MCF 10A (cell line): ENCODE measurements at regions not wholly inside any gene's neighbourhood (a gene's known extent, or its start where the extent isn't known, plus 50 kb on each side); places are given as distances from the start of the nearest gene placed in this dataset.

Source experiments
- BruUV-seq: library from RNA; stranded (reverse); fragments of 400-500 nt; replicated peaks from 2 replicates; lab custom pipeline; 2021; lab: Mats Ljungman, UMichigan
- CTCF ChIA-PET: fragments of 300-600 bp; sonication (Branson Sonifier 250); formaldehyde crosslinking; extraction: SDS; loops from one replicate; lab custom pipeline; 2021; ENCODE audit warnings: antibody characterized with exemption, inconsistent platforms; lab: Yijun Ruan, JAX
- POLR2A ChIA-PET: fragments of 300-600, 350-650 bp; sonication (Branson Sonifier 250); formaldehyde crosslinking; extraction: SDS; loops from one replicate; lab custom pipeline; 2020; ENCODE audit warnings: antibody characterized with exemption, inconsistent platforms; lab: Yijun Ruan, JAX
- DNase-seq: peaks from one replicate; pipeline ENCODE4 v3.0.0-alpha.2; 2018; ENCODE audit not compliant: unreplicated experiment
- H3K27ac Mint-ChIP-seq: one replicate; pipeline ENCODE4 v1.8.0; 2022; ENCODE audit warnings: mild to moderate bottlenecking, low read depth, mixed read lengths; ENCODE audit not compliant: unreplicated experiment
- H3K27me3 Mint-ChIP-seq: one replicate; pipeline ENCODE4 v1.8.0; 2022; ENCODE audit warnings: mixed read lengths; ENCODE audit not compliant: insufficient read depth, unreplicated experiment
- H3K36me3 Mint-ChIP-seq: one replicate; pipeline ENCODE4 v1.8.0; 2022; ENCODE audit warnings: mild to moderate bottlenecking, moderate library complexity, mixed read lengths; ENCODE audit not compliant: insufficient read depth, unreplicated experiment
- H3K4me1 Mint-ChIP-seq: one replicate; pipeline ENCODE4 v1.8.0; 2022; ENCODE audit warnings: mixed read lengths; ENCODE audit not compliant: insufficient read depth, unreplicated experiment
- H3K4me3 Mint-ChIP-seq: one replicate; pipeline ENCODE4 v1.8.0; 2022; ENCODE audit warnings: mild to moderate bottlenecking, moderate library complexity, mixed read lengths; ENCODE audit not compliant: unreplicated experiment
- H3K9me3 Mint-ChIP-seq: one replicate; pipeline ENCODE4 v1.8.0; 2022; ENCODE audit warnings: mixed read lengths; ENCODE audit not compliant: unreplicated experiment
- CTCF ChIP-seq: fragments of 200-600 bp; IDR thresholded peaks from one replicate; pipeline ENCODE4 v1.8.0; 2022; ENCODE audit warnings: antibody characterized with exemption, mild to moderate bottlenecking; ENCODE audit not compliant: unreplicated experiment
- intact Hi-C: fragments of 100-400 bp; cut with micrococcal nuclease; formaldehyde crosslinking; loops from 2 replicates; pipeline ENCODE4 v1.14.1; 2022

- Mint-ChIP-seq H3K27ac (no peak overlapping the region), H3K9me3 (no peaks in the 10 kb centered on the region), H3K27me3 (no peaks in the 10 kb centered on the region), H3K4me1 (peaks cover 13% of the 10 kb centered on the region), H3K4me3 (no peak overlapping the region), H3K36me3 (no peaks in the 10 kb centered on the region)
- DNase-seq: peak; percentile 67
- ChIA-PET POLR2A (interaction anchor here (0.5 kb wide), 1 partner anchor 126 kb away, joined by 3 read pairs; no protein-coding TSS in a partner anchor), CTCF (interaction anchor here (0.7 kb wide), 1 partner anchor 41 kb away, joined by 4 read pairs; no protein-coding TSS in a partner anchor)
- BruUV-seq: no TSS peak
- no peak for TF ChIP-seq CTCF
- intact Hi-C loops: no loop called here
Measured at GRCh38 chr3:153572165-153572564, 410.1 kb downstream of the RAP2B start.

- intact Hi-C loops: no loop called here
- no peaks in the 10 kb centered on the region for H3K9me3 Mint-ChIP-seq
- H3K4me3 Mint-ChIP-seq: no peak overlapping the region
- H3K27me3 Mint-ChIP-seq: no peaks in the 10 kb centered on the region
- H3K36me3 Mint-ChIP-seq: no peaks in the 10 kb centered on the region
- no TSS peak for BruUV-seq
- POLR2A ChIA-PET: no interaction called here
- H3K27ac Mint-ChIP-seq: no peak overlapping the region
- peaks cover 13% of the 10 kb centered on the region for H3K4me1 Mint-ChIP-seq
- no peak for DNase-seq
- CTCF ChIA-PET: interaction anchor here (0.7 to 0.8 kb wide), 2 partner anchors 41 to 658 kb away, joined by 3 to 4 read pairs; no protein-coding TSS in a partner anchor
- TF ChIP-seq CTCF: no peak
Measured at GRCh38 chr3:153572654-153573053, 410.6 kb downstream of the RAP2B start.

- BruUV-seq: no TSS peak
Measured at GRCh38 chr3:153573481-153573880, 411.5 kb downstream of the RAP2B start.

GRCh38 chr3:153574445-153574844 lies 412.4 kb downstream of the RAP2B start:
- Mint-ChIP-seq H3K4me1 (peaks cover 13% of the 10 kb centered on the region), H3K36me3 (no peaks in the 10 kb centered on the region), H3K4me3 (no peak overlapping the region), H3K27ac (no peak overlapping the region), H3K27me3 (no peaks in the 10 kb centered on the region), H3K9me3 (no peaks in the 10 kb centered on the region)
- CTCF ChIA-PET: interaction anchor here (0.6 kb wide), 1 partner anchor 283 kb away, joined by 3 read pairs; no protein-coding TSS in a partner anchor
- BruUV-seq: no TSS peak
- intact Hi-C loops: no loop called here
- POLR2A ChIA-PET: no interaction called here
- no peak for DNase-seq
- no peak for TF ChIP-seq CTCF

More at GRCh38 chr3:153573481-153573880, 411.5 kb downstream of the RAP2B start:
- H3K27me3 Mint-ChIP-seq: no peaks in the 10 kb centered on the region
- TF ChIP-seq CTCF: no peak
- POLR2A ChIA-PET: no interaction called here
- H3K9me3 Mint-ChIP-seq: no peaks in the 10 kb centered on the region
- no peak overlapping the region for H3K4me3 Mint-ChIP-seq
- intact Hi-C loops: no loop called here
- H3K4me1 Mint-ChIP-seq: peaks cover 13% of the 10 kb centered on the region
- no peaks in the 10 kb centered on the region for H3K36me3 Mint-ChIP-seq
- CTCF ChIA-PET: interaction anchor here (0.8 kb wide), 1 partner anchor 659 kb away, joined by 3 read pairs; no protein-coding TSS in a partner anchor
- H3K27ac Mint-ChIP-seq: no peak overlapping the region
- DNase-seq: no peak
